ENCODE measurements at regions not wholly inside any gene's neighbourhood (a gene's known extent, or its start where the extent isn't known, plus 50 kb on each side); places are given as distances from the start of the nearest gene placed in this dataset.
"Not testable (repeated sequence)": the region's sequence is repeated elsewhere in the genome, so short reads cannot be mapped to it uniquely, and the experiment has no call there.

DNA sequence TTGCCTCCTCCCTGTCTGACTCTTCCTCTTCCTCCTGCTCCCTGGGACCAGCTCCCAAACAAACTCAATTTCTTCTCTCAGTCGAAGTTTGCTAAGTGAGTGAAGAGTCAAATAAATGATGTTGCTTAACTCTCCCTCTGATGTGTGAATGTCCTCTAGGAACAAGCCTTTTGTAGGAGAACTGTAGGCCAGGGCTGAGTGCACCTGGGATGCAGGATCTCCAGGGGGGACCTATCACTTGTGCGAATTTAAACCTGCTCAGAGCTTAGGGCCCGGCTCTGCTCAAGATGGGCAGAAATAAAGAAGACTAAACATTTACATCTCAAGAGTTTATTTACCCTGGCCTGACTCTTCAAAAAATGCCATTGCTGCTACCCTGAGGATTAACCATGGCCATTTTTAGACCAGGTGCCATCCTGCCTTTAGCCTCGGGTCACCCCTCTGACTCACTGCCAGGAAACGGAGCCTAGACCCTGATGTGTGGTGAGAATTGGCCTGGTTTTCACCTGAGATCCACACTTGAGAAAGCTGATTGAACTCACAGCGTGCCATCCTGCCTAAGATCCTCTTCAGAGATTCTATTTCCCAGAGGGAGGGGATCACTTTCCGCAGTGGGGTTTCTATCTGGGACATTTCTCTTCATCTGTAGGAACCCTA, 63.6 kb upstream of the CD93 start:
- no peak for ATAC-seq

DNA sequence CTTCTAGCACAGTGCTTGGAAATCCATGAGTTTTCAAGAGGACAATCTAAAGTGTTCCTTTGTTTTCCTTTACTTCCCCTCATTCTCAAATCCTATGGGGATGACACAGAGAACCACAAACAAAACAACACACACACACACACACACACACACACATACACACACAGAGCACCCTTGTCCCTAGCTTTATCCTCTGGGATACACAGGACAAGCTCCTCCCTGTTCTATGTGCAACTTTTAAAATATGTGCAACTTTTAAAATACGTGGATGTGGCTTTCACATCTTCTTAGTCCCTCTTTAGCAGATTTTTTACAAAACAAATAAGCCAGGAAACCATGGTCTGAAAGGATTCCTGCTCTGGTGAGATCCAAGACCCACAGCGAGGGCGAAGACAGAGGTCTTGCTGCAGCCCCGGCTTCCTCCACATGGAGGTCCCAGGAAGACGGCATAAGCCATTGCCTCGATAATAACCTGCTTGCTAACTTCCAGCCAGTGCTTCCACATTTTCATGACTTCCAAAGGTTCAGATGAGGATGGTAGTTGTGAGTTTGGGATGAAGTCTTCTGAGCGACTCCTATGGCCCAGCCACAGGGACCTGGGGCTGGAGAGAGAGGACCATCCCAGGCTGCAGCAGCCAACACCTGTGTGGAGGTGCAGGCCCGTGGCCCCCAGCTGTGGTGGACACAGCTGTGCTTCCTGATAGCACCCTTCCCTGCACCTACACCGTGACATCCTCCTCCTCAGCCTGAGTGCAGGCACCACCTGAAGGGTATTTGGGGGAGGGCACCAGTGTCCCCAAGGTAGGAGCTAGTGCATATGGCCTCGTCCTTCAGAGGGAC, 62.8 kb upstream of the CD93 start:
- no peak for ATAC-seq

DNA sequence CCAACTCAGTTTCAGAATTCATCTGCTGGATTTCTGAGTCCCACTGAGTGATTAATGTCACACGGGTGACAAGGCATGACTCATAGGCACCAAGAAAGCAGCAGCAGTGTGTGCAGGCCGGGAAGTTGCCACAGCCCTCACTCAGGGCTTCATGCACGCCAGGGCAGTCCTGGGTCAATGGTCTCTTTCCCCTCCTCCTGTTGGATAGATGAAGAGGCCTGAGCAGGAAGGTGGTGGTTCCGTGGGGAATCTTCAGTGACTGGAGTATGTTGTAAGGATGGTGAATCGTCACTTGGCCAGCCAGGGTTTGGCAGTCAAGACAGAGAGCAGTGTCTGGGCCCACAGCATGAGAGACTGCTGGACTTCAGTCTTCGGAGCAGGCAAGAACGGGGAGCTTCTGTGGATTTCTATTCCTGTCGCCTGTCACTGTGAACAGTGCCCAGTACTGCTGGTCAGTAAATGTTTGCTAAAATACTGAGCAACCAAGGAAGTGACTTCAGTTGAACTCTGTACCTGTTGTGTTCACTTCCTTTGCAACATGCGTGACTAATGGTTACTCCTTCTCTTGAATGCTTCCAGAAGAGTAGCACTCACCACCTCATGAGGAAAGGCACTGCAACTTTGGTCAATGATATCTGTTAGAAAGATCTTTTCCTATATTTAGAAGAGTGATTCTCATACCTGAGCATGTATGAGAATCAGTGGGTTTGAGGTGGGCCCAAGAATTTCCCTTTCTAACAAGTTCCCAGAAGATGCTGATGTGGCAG, 62.0 kb upstream of the CD93 start:
- peak; percentile 78 to 82 for ATAC-seq

GRCh38 chr20:23147647-23147963, 61.5 kb upstream of the CD93 start:
- no peak for ATAC-seq

- no peak for ATAC-seq
Observed at GRCh38 chr20:23146857-23147637, 60.9 kb upstream of the CD93 start.

GRCh38 chr20:23146181-23146580, 60.1 kb upstream of the CD93 start:
- no peak for ATAC-seq

GRCh38 chr20:23145281-23145700, 59.2 kb upstream of the CD93 start:
- ATAC-seq, result no peak

GRCh38 chr20:23144856-23145255, 58.7 kb upstream of the CD93 start:
- no peak for ATAC-seq

GRCh38 chr20:23143986-23144690, 58.0 kb upstream of the CD93 start:
- no peak for ATAC-seq

- no peak for ATAC-seq
Observed at GRCh38 chr20:23143098-23143497, 57.0 kb upstream of the CD93 start.

DNA sequence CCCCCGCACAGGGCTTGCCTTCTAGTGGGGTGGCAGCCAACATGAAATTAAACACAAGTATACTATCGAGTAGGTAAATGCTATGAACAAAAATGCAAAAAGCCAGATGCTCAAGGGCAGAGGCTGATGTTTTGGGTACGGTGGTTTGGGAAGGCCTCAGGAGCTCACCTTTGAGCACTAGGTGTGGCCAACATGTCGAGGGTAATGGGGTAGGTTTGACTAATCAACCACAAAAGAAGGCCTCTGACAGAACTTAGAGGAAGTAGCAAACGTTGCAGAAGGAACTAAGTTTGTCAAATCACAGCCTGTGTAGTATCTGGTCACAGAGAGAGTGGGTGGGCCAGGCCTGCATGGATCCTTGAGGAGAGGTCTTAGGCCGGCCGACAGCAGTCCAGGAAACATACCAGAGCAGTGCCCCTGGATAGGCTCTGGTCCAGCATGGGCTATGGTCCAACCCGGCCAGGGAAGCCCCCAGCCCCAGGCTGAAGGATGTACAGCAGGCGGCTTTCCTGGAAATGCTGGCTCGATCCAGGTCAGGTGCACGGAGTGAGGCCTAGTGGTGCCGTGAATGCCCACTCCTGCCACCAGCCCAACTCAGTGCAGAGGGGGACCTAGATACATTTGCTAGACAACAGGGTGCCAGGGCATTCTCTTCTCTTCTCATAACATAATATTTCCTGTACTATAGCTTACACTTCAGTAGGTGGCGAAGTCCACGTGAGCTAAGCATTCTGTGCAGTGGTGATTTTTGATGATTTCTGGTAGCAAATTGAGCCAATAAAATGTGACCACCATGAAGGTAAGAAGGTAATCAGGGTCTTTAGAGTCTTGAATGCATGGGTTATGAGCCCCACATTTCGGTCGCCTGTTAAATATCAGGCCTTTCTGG, 56.3 kb upstream of the CD93 start:
- peak in 1 of 2 donors; percentile 69 for ATAC-seq

- no peak for ATAC-seq
Observed at GRCh38 chr20:23141450-23142161, 55.5 kb upstream of the CD93 start.

DNA sequence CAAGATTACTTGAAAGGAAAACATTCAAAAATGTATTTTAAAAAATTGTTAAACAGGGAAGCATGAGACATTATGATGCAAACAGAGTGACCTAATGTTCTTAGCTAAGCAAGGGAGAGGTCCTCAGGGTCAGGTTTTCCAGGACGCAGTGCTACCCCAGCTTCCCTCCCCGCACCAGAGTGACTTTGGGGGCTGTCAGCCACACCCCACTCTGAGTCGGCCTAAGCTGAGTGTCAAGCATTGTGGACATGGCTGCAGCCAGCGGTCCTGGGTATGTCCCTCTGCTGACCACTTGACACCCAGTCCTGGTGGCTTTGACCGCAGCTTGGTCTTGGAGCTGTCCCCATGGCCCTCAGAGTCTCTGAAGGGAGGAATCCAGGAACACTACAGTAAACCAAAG, 54.9 kb upstream of the CD93 start:
- no peak for ATAC-seq

DNA sequence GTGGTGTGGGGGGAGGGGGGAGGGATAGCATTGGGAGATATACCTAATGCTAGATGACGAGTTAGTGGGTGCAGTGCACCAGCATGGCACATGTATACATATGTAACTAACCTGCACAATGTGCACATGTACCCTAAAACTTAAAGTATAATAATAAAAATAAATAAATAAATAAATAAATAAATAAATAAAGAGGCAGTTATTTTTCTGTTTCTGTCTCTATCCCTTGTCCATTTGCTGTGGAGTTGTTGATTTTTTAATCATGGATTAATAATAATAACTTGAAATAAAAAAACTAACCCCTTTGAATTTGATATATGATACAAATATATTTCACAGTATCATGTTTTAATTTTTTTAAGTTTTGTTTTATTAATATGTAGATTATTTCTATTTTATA, 53.9 kb upstream of the CD93 start:
- not testable (repeated sequence) for ATAC-seq

- ATAC-seq, result no peak
Observed at GRCh38 chr20:23139524-23139923, 53.4 kb upstream of the CD93 start.

- no peak for ATAC-seq
Observed at GRCh38 chr20:23138682-23139081, 52.6 kb upstream of the CD93 start.

DNA sequence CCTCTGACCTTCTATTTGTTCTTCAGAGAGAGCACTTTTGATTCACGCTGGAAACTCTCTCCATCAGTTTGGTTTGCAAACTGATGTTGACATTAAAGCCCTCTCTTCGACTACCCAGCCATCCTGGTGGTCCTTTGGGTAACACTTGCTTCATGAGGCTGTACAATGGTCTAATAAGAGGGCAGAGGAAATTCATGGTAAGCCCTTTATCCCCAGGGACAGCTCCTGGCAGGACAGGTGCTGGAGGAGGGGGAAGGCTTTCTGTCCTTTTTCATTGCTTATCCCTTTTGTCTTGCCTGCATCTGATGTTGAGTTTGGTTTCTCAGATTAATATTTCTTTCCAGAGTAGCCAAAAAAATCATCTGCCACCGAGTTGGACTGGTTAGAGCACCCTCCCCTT, 52.1 kb upstream of the CD93 start:
- no peak for ATAC-seq

GRCh38 chr20:23136893-23137745, 51.0 kb upstream of the CD93 start:
- no peak for ATAC-seq
